ENCODE measurements at regions not wholly inside any gene's neighbourhood (a gene's known extent, or its start where the extent isn't known, plus 50 kb on each side); places are given as distances from the start of the nearest gene placed in this dataset.
A peak's percentile ranks its signal among the peaks of the same experiment; 100 is the strongest.

DNA sequence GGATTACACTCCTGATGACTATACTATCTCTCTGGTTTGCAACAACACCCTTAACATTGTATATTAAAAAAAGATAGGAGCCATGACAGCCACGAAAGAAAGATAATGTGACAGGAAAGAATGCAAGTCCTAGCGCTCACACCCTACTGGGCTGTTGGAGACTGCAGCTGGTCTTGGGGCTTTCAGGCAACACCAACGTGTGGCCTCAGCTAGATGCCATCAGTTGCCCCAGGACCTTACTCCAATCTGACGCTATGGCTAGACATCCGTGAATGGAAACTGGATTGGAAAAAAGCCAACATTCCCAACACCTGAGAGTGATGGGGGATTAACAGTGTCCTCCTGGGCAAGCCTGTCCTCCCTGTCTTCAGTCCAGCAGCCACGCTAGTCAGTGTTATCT is 357.4 kb upstream of the GULP1 start:
- H3K27me3 ChIP-seq (ENCODE audit: control insufficient read depth, insufficient read depth, low read length, poor library complexity, severe bottlenecking), result no peaks in the 10 kb centered on the region
- H3K4me1 ChIP-seq (ENCODE audit: control insufficient read depth, insufficient read depth, low read length), result peaks cover 6% of the 10 kb centered on the region
- H3K9me3 Mint-ChIP-seq, result no peaks in the 10 kb centered on the region
- TF ChIP-seq, protein P1, sequence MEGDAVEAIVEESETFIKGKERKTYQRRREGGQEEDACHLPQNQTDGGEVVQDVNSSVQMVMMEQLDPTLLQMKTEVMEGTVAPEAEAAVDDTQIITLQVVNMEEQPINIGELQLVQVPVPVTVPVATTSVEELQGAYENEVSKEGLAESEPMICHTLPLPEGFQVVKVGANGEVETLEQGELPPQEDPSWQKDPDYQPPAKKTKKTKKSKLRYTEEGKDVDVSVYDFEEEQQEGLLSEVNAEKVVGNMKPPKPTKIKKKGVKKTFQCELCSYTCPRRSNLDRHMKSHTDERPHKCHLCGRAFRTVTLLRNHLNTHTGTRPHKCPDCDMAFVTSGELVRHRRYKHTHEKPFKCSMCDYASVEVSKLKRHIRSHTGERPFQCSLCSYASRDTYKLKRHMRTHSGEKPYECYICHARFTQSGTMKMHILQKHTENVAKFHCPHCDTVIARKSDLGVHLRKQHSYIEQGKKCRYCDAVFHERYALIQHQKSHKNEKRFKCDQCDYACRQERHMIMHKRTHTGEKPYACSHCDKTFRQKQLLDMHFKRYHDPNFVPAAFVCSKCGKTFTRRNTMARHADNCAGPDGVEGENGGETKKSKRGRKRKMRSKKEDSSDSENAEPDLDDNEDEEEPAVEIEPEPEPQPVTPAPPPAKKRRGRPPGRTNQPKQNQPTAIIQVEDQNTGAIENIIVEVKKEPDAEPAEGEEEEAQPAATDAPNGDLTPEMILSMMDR (conservative IDR thresholded peaks at IDR 0.05), result peak; percentile 16
- no peak overlapping the region for H3K27ac Mint-ChIP-seq
- no peak for DNase-seq
- H3K9me3 ChIP-seq (ENCODE audit: control insufficient read depth, low read length), result no peaks in the 10 kb centered on the region
- 95 to 100% methylated on average over 5 to 6 of the region's 6 CpGs for WGBS, 2 experiments (ENCODE audit: insufficient coverage in 1 of 2, insufficient read length in 1 of 2)
- H3K36me3 ChIP-seq (ENCODE audit: control insufficient read depth, insufficient read depth, low read length), result no peaks in the 10 kb centered on the region
- H3K9ac ChIP-seq (ENCODE audit: extremely low read depth, low read length, poor library complexity, severe bottlenecking), result no peak overlapping the region
- H3K4me3 ChIP-seq (ENCODE audit: low read length), result no peak overlapping the region
- no peaks in the 10 kb centered on the region for H3K27me3 Mint-ChIP-seq (ENCODE audit: insufficient read depth)
- no peaks in the 10 kb centered on the region for H3K4me1 Mint-ChIP-seq
- H3K36me3 Mint-ChIP-seq (ENCODE audit: low read depth), result peaks cover 2% of the 10 kb centered on the region
- H3K4me3 Mint-ChIP-seq, result no peak overlapping the region
- no peak overlapping the region for H3K27ac ChIP-seq (ENCODE audit: low read depth, low read length)

DNA sequence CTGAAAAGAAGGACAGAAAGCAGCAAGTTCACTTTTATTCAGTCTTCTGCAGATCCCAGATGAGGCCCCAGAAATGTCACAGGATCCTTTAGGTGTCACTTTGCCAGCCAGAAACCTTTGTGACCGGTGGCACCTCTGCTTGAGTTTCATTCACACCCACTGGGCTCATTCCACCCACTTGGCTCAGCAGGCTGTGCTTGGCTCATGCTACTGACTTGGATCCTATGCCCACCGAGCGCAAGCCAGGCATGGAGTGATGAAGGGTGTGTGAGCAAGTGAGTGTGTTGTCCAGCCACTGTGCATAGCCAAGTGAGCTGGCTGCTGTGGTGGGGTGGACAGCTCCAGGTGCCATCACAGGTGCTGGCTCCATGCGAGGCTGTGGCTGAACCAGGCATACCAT is 357.0 kb upstream of the GULP1 start:
- Mint-ChIP-seq H3K27me3 (ENCODE audit: insufficient read depth) (no peaks in the 10 kb centered on the region), H3K4me1 (no peaks in the 10 kb centered on the region), H3K9me3 (no peaks in the 10 kb centered on the region), H3K4me3 (no peak overlapping the region), H3K27ac (no peak overlapping the region), H3K36me3 (ENCODE audit: low read depth) (peaks cover 2% of the 10 kb centered on the region)
- Histone ChIP-seq H3K4me1 (ENCODE audit: control insufficient read depth, insufficient read depth, low read length) (peaks cover 6% of the 10 kb centered on the region), H3K9ac (ENCODE audit: extremely low read depth, low read length, poor library complexity, severe bottlenecking) (no peak overlapping the region), H3K27ac (ENCODE audit: low read depth, low read length) (no peak overlapping the region), H3K4me3 (ENCODE audit: low read length) (no peak overlapping the region), H3K36me3 (ENCODE audit: control insufficient read depth, insufficient read depth, low read length) (no peaks in the 10 kb centered on the region), H3K9me3 (ENCODE audit: control insufficient read depth, low read length) (no peaks in the 10 kb centered on the region), H3K27me3 (ENCODE audit: control insufficient read depth, insufficient read depth, low read length, poor library complexity, severe bottlenecking) (no peaks in the 10 kb centered on the region)
- DNase-seq, result no peak
- TF ChIP-seq, protein P1 (conservative IDR thresholded peaks at IDR 0.05), result no peak
- WGBS, 2 experiments (ENCODE audit: insufficient coverage in 1 of 2, insufficient read length in 1 of 2), result 93% methylated on average over 4 of the region's 4 CpGs; no CpG with 5 or more reads in 1 of the 2 experiments

DNA sequence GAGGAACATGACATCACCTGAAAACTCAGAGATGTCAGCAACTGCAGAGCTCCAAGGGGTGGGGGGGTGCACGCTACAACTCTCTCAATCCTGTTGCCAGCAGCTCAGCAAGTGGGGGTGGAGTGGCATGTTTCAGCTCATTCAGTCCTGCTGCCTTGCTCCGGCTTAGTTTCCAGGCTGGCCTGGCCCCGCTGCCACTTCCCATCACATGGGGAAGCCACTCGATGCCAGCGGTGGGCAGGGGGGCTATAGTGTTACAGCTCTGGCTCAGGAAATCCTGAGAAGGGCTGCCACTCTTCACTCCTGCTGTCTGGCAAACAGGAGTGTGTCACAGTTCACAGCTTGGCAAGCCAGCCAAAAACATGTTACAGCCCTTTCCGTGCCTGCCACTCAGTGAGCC is 356.5 kb upstream of the GULP1 start:
- Histone ChIP-seq H3K9me3 (ENCODE audit: control insufficient read depth, low read length) (no peaks in the 10 kb centered on the region), H3K4me3 (ENCODE audit: low read length) (no peak overlapping the region), H3K36me3 (ENCODE audit: control insufficient read depth, insufficient read depth, low read length) (no peaks in the 10 kb centered on the region), H3K27me3 (ENCODE audit: control insufficient read depth, insufficient read depth, low read length, poor library complexity, severe bottlenecking) (no peaks in the 10 kb centered on the region), H3K9ac (ENCODE audit: extremely low read depth, low read length, poor library complexity, severe bottlenecking) (no peak overlapping the region), H3K4me1 (ENCODE audit: control insufficient read depth, insufficient read depth, low read length) (peaks cover 6% of the 10 kb centered on the region), H3K27ac (ENCODE audit: low read depth, low read length) (no peak overlapping the region)
- no peaks in the 10 kb centered on the region for H3K9me3 Mint-ChIP-seq
- H3K27ac Mint-ChIP-seq, result no peak overlapping the region
- H3K36me3 Mint-ChIP-seq (ENCODE audit: low read depth), result peaks cover 2% of the 10 kb centered on the region
- H3K4me3 Mint-ChIP-seq, result no peak overlapping the region
- WGBS, 2 experiments (ENCODE audit: insufficient coverage in 1 of 2, insufficient read length in 1 of 2), result 95 to 100% methylated on average over 2 to 6 of the region's 6 CpGs
- no peak for DNase-seq
- TF ChIP-seq, protein P1 (conservative IDR thresholded peaks at IDR 0.05), result no peak
- H3K4me1 Mint-ChIP-seq, result no peaks in the 10 kb centered on the region
- no peaks in the 10 kb centered on the region for H3K27me3 Mint-ChIP-seq (ENCODE audit: insufficient read depth)

Data from endodermal cell (in vitro differentiated cells).